PC-3 (cell line): ENCODE measurements at regions not wholly inside any gene's neighbourhood (a gene's known extent, or its start where the extent isn't known, plus 50 kb on each side); places are given as distances from the start of the nearest gene placed in this dataset.

Experiments
- ATAC-seq: fragments of 200-7000 bp; cut with Tn5 transposase; 2 replicates; pipeline ENCODE4 v1.9.1; 2020; ENCODE audit warnings: mild to moderate bottlenecking, moderate library complexity
- BruUV-seq: library from RNA; stranded (reverse); fragments of 400-500 nt; replicated peaks from 2 replicates; lab custom pipeline; 2021; lab: Mats Ljungman, UMichigan
- CTCF ChIA-PET: fragments of 300-600 bp; sonication (Branson Sonifier 250); formaldehyde crosslinking; loops from one replicate; lab custom pipeline; 2022; ENCODE audit warnings: antibody characterized with exemption; lab: Charles Lee
- POLR2A ChIA-PET: fragments of 300-600 bp; sonication (Branson Sonifier 250); formaldehyde crosslinking; loops from one replicate; lab custom pipeline; 2022; ENCODE audit warnings: antibody characterized with exemption; ENCODE audit not compliant: unreplicated experiment; lab: Charles Lee
- DNase-seq: peaks from one replicate; pipeline ENCODE4 v3.0.0-alpha.2; 2015
- H2AFZ ChIP-seq: fragments of 300-600 bp; sonication (generic); 2 replicates; pipeline ENCODE4 v1.6.0; 2016; ENCODE audit warnings: antibody characterized with exemption, low read length
- H3F3A ChIP-seq: fragments of 300-600 bp; sonication (generic); one replicate; pipeline ENCODE4 v1.6.0; 2017; ENCODE audit warnings: antibody characterized with exemption, low read length, control low read depth, mild to moderate bottlenecking; ENCODE audit not compliant: unreplicated experiment
- H3K27ac ChIP-seq: fragments of 300-600 bp; sonication (generic); 2 replicates; pipeline ENCODE4 v1.5.1; 2016; ENCODE audit warnings: mild to moderate bottlenecking, low read length
- H3K27me3 ChIP-seq: fragments of 300-600 bp; sonication (generic); 2 replicates; pipeline ENCODE4 v1.6.1; 2016; ENCODE audit warnings: low read length, mixed read lengths
- H3K36me3 ChIP-seq: fragments of 300-600 bp; sonication (generic); 2 replicates; pipeline ENCODE4 v1.6.1; 2016; ENCODE audit warnings: low read depth, mixed run types, low read length, mixed read lengths
- H3K4me1 ChIP-seq: fragments of 300-600 bp; sonication (generic); 2 replicates; pipeline ENCODE4 v1.5.1; 2016; ENCODE audit warnings: low read length; ENCODE audit not compliant: insufficient read depth
- H3K4me2 ChIP-seq: fragments of 300-600 bp; sonication (generic); 2 replicates; pipeline ENCODE4 v1.6.0; 2016; ENCODE audit warnings: low read length
- H3K4me3 ChIP-seq: fragments of 300-600 bp; sonication (generic); 2 replicates; pipeline ENCODE4 v1.5.1; 2016; ENCODE audit warnings: mild to moderate bottlenecking, low read length, mixed read lengths
- H3K79me2 ChIP-seq: fragments of 300-600 bp; sonication (generic); 2 replicates; pipeline ENCODE4 v1.6.1; 2017; ENCODE audit warnings: low read length, mixed read lengths
- H3K9ac ChIP-seq: fragments of 300-600 bp; sonication (generic); 2 replicates; pipeline ENCODE4 v1.6.0; 2016; ENCODE audit warnings: mild to moderate bottlenecking, low read length
- H3K9me2 ChIP-seq: fragments of 300-600 bp; sonication (generic); replicated peaks from 2 replicates; pipeline ENCODE4 v1.6.1; 2016; ENCODE audit warnings: mixed run types, low read length, mixed read lengths
- H3K9me3 ChIP-seq: fragments of 300-600 bp; sonication (generic); 2 replicates; pipeline ENCODE4 v1.6.1; 2016; ENCODE audit warnings: low read length, mixed read lengths
- H4K20me1 ChIP-seq: fragments of 300-600 bp; sonication (generic); 2 replicates; pipeline ENCODE4 v1.6.1; 2016; ENCODE audit warnings: low read length, mixed read lengths
- EZH2 ChIP-seq: fragments of 300-600 bp; sonication (generic); IDR thresholded peaks from one replicate; pipeline ENCODE4 v1.6.1; 2017; ENCODE audit warnings: antibody characterized with exemption, mild to moderate bottlenecking, low read length; ENCODE audit not compliant: unreplicated experiment
- EZH2phosphoT487 ChIP-seq: fragments of 300-600 bp; sonication (generic); IDR thresholded peaks from 2 replicates; pipeline ENCODE4 v1.6.1; 2018; ENCODE audit warnings: mild to moderate bottlenecking, antibody characterized with exemption, low read length, borderline replicate concordance
- intact Hi-C: fragments of 100-400 bp; cut with micrococcal nuclease; formaldehyde crosslinking; loops from 2 replicates; pipeline ENCODE4 v1.9.0; 2023
- TF ChIP-seq, protein P1 (sequence below): fragments of 300-600 bp; sonication (generic); conservative IDR thresholded peaks from 2 replicates; pipeline ENCODE4 v1.5.1; 2017; ENCODE audit warnings: antibody characterized with exemption, low read depth, mild to moderate bottlenecking, low read length

DNA sequence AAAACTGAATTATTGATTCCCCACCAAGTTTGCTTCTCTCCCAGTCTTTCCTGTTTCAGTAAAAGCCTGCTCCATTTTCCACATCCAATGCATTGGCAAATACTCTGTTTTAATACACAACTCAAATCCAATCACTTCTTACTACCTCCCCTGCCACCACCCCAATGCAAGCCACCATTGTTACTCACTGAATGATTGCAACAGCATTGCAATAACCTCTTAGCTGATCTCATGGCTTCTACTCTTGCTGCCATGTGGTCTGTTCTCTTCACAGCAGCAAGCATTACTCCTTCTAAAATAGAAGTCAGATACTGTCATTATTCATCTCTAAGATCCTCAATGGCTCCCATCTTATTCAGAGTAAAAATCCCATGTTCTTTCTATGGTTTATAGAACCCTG is 123.4 kb downstream of the ATP6V1G3 start:
- Histone ChIP-seq H3K4me1 (no peaks in the 10 kb centered on the region), H3K9ac (no peak overlapping the region), H3K36me3 (no peaks in the 10 kb centered on the region), H3F3A (no peaks in the 10 kb centered on the region), H3K27me3 (no peaks in the 10 kb centered on the region), H3K27ac (no peak overlapping the region), H3K4me2 (no peak overlapping the region), H3K9me2 (no peaks in the 10 kb centered on the region), H3K9me3 (no peaks in the 10 kb centered on the region), H3K79me2 (no peaks in the 10 kb centered on the region), H4K20me1 (no peaks in the 10 kb centered on the region), H3K4me3 (no peak overlapping the region), H2AFZ (no peak overlapping the region)
- CTCF ChIA-PET = no interaction called here
- DNase-seq = no peak
- TF ChIP-seq EZH2 = no peak
- TF ChIP-seq EZH2phosphoT487 = no peak
- TF ChIP-seq, protein P1, sequence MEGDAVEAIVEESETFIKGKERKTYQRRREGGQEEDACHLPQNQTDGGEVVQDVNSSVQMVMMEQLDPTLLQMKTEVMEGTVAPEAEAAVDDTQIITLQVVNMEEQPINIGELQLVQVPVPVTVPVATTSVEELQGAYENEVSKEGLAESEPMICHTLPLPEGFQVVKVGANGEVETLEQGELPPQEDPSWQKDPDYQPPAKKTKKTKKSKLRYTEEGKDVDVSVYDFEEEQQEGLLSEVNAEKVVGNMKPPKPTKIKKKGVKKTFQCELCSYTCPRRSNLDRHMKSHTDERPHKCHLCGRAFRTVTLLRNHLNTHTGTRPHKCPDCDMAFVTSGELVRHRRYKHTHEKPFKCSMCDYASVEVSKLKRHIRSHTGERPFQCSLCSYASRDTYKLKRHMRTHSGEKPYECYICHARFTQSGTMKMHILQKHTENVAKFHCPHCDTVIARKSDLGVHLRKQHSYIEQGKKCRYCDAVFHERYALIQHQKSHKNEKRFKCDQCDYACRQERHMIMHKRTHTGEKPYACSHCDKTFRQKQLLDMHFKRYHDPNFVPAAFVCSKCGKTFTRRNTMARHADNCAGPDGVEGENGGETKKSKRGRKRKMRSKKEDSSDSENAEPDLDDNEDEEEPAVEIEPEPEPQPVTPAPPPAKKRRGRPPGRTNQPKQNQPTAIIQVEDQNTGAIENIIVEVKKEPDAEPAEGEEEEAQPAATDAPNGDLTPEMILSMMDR = no peak
- no peak for ATAC-seq
- BruUV-seq = no TSS peak
- intact Hi-C loops = no loop called here
- POLR2A ChIA-PET = no interaction called here

DNA sequence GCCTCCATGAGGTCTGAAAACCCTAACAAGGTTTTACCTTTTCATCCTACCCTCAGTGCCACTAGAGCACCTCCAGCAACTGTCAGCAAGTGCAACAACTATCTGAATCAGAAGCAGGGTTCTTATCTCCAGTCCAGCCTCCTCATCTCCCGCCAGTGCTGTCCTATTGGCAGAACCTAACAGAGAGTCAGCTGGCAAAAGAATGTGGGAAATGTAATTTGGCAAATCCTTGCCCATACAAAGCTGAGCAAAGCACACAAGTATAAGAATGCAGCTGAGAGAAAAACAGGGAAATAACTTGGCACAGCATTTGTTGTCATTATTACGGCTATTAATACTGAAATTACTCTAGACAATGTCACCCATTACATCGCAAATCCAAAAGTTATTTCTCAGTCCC is 124.2 kb downstream of the ATP6V1G3 start:
- Histone ChIP-seq H3K36me3 (no peaks in the 10 kb centered on the region), H3F3A (no peaks in the 10 kb centered on the region), H3K9me3 (no peaks in the 10 kb centered on the region), H4K20me1 (no peaks in the 10 kb centered on the region), H3K4me2 (no peak overlapping the region), H3K27ac (no peak overlapping the region), H3K9me2 (no peaks in the 10 kb centered on the region), H2AFZ (no peak overlapping the region), H3K4me3 (no peak overlapping the region), H3K9ac (no peak overlapping the region), H3K4me1 (no peaks in the 10 kb centered on the region), H3K79me2 (no peaks in the 10 kb centered on the region), H3K27me3 (no peaks in the 10 kb centered on the region)
- POLR2A ChIA-PET = no interaction called here
- intact Hi-C loops = no loop called here
- CTCF ChIA-PET = no interaction called here
- no TSS peak for BruUV-seq
- TF ChIP-seq EZH2 (no peak), EZH2phosphoT487 (no peak)
- TF ChIP-seq, protein P1 = no peak
- DNase-seq (no peak), ATAC-seq (no peak)

DNA sequence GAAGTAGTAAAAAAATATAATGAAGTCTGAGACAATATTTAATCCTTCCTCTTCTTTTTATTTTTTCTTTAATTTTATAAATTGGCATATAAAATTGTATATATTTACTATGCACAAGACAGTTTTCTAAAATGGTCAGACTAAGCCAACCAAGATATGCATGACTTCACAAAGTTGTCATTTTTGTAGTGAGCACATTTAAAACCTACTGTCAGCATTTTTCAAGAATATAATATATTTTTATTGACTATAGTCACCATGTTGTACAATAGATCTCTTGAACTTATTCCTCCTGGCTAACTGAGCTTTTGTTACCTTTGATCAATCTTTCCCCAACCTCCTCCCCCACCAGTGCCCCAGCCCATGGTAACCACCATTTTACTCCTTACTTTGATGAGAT is 129.2 kb downstream of the ATP6V1G3 start:
- no peaks in the 10 kb centered on the region for H3F3A ChIP-seq
- H3K36me3 ChIP-seq = no peaks in the 10 kb centered on the region
- no peak for ATAC-seq
- no peaks in the 10 kb centered on the region for H3K9me2 ChIP-seq
- no peak overlapping the region for H3K4me3 ChIP-seq
- no peak for DNase-seq
- TF ChIP-seq EZH2 (no peak), EZH2phosphoT487 (no peak)
- TF ChIP-seq, protein P1 = no peak
- H3K9me3 ChIP-seq = no peaks in the 10 kb centered on the region
- no peaks in the 10 kb centered on the region for H3K4me1 ChIP-seq
- intact Hi-C loops = no loop called here
- H4K20me1 ChIP-seq = no peaks in the 10 kb centered on the region
- no peaks in the 10 kb centered on the region for H3K27me3 ChIP-seq
- H3K9ac ChIP-seq = no peak overlapping the region
- ChIA-PET POLR2A (no interaction called here), CTCF (no interaction called here)
- H3K4me2 ChIP-seq = no peak overlapping the region
- H3K79me2 ChIP-seq = no peaks in the 10 kb centered on the region
- no TSS peak for BruUV-seq
- H2AFZ ChIP-seq = no peak overlapping the region
- H3K27ac ChIP-seq = no peak overlapping the region
